HG02884 (cell line): ENCODE measurements at regions not wholly inside any gene's neighbourhood (a gene's known extent, or its start where the extent isn't known, plus 50 kb on each side); places are given as distances from the start of the nearest gene placed in this dataset.
"Not testable (repeated sequence)": the region's sequence is repeated elsewhere in the genome, so short reads cannot be mapped to it uniquely, and the experiment has no call there.

ENCODE experiments used
- ATAC-seq: cut with Tn5 transposase; IDR thresholded peaks from one replicate; pipeline ENCODE4 v1.9.1; 2021; ENCODE audit warnings: mild to moderate bottlenecking, moderate library complexity; ENCODE audit not compliant: unreplicated experiment

GRCh38 chr5:100693481-100693880, 158.3 kb downstream of the FAM174A start:
- no peak for ATAC-seq

GRCh38 chr5:100694100-100694499, 158.9 kb downstream of the FAM174A start:
- no peak for ATAC-seq

- no peak for ATAC-seq
These were observed 162.8 kb downstream of the FAM174A start for GRCh38 chr5:100697970-100698369.

GRCh38 chr5:100706776-100707175, 171.6 kb downstream of the FAM174A start:
- peak; percentile 80 for ATAC-seq

GRCh38 chr5:100708645-100709171, 173.5 kb downstream of the FAM174A start:
- ATAC-seq = no peak

- no peak for ATAC-seq
These were observed 174.6 kb downstream of the FAM174A start for GRCh38 chr5:100709771-100710170.

- not testable (repeated sequence) for ATAC-seq
These were observed 179.6 kb downstream of the FAM174A start for GRCh38 chr5:100714780-100715179.

- no peak for ATAC-seq
These were observed 180.4 kb downstream of the ST8SIA4 start for GRCh38 chr5:100722657-100723056.

- no peak for ATAC-seq
These were observed 179.9 kb downstream of the ST8SIA4 start for GRCh38 chr5:100723229-100723628.

GRCh38 chr5:100726116-100726515, 177.0 kb downstream of the ST8SIA4 start:
- ATAC-seq = no peak

- peak; percentile 98 for ATAC-seq
These were observed 171.3 kb downstream of the ST8SIA4 start for GRCh38 chr5:100731768-100732167.

- ATAC-seq = peak; percentile 93
These were observed 156.4 kb downstream of the ST8SIA4 start for GRCh38 chr5:100746730-100747129.

- ATAC-seq = no peak
These were observed 153.3 kb downstream of the ST8SIA4 start for GRCh38 chr5:100749771-100750284.

- ATAC-seq = no peak
These were observed 147.6 kb downstream of the ST8SIA4 start for GRCh38 chr5:100755435-100755834.
